Central memory CD4-positive, alpha-beta T cell (primary cell): ENCODE measurements at regions not wholly inside any gene's neighbourhood (a gene's known extent, or its start where the extent isn't known, plus 50 kb on each side); places are given as distances from the start of the nearest gene placed in this dataset.
"Not testable (repeated sequence)": the region's sequence is repeated elsewhere in the genome, so short reads cannot be mapped to it uniquely, and the experiment has no call there.

Experiments
- DNase-seq: peaks from one replicate; pipeline ENCODE4 v3.0.0; 2022

GRCh38 chr9:79034583-79034982 is 537.2 kb upstream of the TLE4 start:
- DNase-seq: no peak

GRCh38 chr9:79037338-79037737 is 534.4 kb upstream of the TLE4 start:
- DNase-seq: no peak

- DNase-seq: no peak
Measured at GRCh38 chr9:79040671-79041070, 531.1 kb upstream of the TLE4 start.

GRCh38 chr9:79041266-79041665 is 530.5 kb upstream of the TLE4 start:
- no peak for DNase-seq

GRCh38 chr9:79043916-79044315 is 527.8 kb upstream of the TLE4 start:
- no peak for DNase-seq

GRCh38 chr9:79046401-79046800 is 525.4 kb upstream of the TLE4 start:
- DNase-seq: no peak

GRCh38 chr9:79049371-79049770 is 522.4 kb upstream of the TLE4 start:
- DNase-seq: no peak

- DNase-seq: no peak
Measured at GRCh38 chr9:79053598-79053997, 518.2 kb upstream of the TLE4 start.

- no peak for DNase-seq
Measured at GRCh38 chr9:79054500-79054899, 517.3 kb upstream of the TLE4 start.

- DNase-seq: no peak
Measured at GRCh38 chr9:79056041-79056440, 515.7 kb upstream of the TLE4 start.

GRCh38 chr9:79057576-79057975 is 514.2 kb upstream of the TLE4 start:
- no peak for DNase-seq

- DNase-seq: no peak
Measured at GRCh38 chr9:79060766-79061165, 511.0 kb upstream of the TLE4 start.

- no peak for DNase-seq
Measured at GRCh38 chr9:79061752-79062616, 509.8 kb upstream of the TLE4 start.

GRCh38 chr9:79073201-79073600 is 498.6 kb upstream of the TLE4 start:
- no peak for DNase-seq

GRCh38 chr9:79080536-79080935 is 491.2 kb upstream of the TLE4 start:
- DNase-seq: no peak

- no peak for DNase-seq
Measured at GRCh38 chr9:79083621-79084020, 488.1 kb upstream of the TLE4 start.

- DNase-seq: no peak
Measured at GRCh38 chr9:79087133-79087532, 484.6 kb upstream of the TLE4 start.

- DNase-seq: no peak
Measured at GRCh38 chr9:79089054-79089560, 482.7 kb upstream of the TLE4 start.

- DNase-seq: not testable (repeated sequence)
Measured at GRCh38 chr9:79089851-79090250, 481.9 kb upstream of the TLE4 start.

GRCh38 chr9:79103257-79103656 is 468.5 kb upstream of the TLE4 start:
- not testable (repeated sequence) for DNase-seq

GRCh38 chr9:79104216-79104615 is 467.5 kb upstream of the TLE4 start:
- DNase-seq: no peak

- no peak for DNase-seq
Measured at GRCh38 chr9:79104951-79105350, 466.8 kb upstream of the TLE4 start.

- DNase-seq: no peak
Measured at GRCh38 chr9:79107911-79108676, 463.7 kb upstream of the TLE4 start.

- DNase-seq: no peak
Measured at GRCh38 chr9:79111653-79112052, 460.1 kb upstream of the TLE4 start.
